ENCODE measurements at regions not wholly inside any gene's neighbourhood (a gene's known extent, or its start where the extent isn't known, plus 50 kb on each side); places are given as distances from the start of the nearest gene placed in this dataset.

DNA sequence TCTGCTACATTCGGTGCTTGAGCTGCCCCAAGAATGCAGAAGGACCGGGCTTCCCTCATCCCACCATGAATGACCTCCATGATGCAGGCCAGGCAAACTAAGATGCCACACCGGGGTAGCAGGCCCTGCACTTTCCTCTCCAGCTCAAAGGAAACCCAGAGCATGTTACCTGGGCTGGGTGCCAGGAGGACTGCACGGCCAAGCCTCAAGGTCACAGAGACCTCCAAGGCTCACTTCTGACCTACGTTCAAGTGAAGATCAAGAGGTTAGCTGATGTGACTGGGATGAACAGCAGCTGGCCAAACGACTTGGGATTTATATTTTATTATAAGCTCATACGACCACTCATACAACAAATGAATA lies 501.8 kb downstream of the CD83 start:
- no peak for TF ChIP-seq TAF1 (IDR thresholded peaks at IDR 0.05; ENCODE audit: low read depth)
- TF ChIP-seq EP300 (conservative IDR thresholded peaks at IDR 0.05; ENCODE audit: poor library complexity, severe bottlenecking): no peak
- TF ChIP-seq POLR2AphosphoS5 (IDR thresholded peaks at IDR 0.05): no peak
- TF ChIP-seq, protein P1, sequence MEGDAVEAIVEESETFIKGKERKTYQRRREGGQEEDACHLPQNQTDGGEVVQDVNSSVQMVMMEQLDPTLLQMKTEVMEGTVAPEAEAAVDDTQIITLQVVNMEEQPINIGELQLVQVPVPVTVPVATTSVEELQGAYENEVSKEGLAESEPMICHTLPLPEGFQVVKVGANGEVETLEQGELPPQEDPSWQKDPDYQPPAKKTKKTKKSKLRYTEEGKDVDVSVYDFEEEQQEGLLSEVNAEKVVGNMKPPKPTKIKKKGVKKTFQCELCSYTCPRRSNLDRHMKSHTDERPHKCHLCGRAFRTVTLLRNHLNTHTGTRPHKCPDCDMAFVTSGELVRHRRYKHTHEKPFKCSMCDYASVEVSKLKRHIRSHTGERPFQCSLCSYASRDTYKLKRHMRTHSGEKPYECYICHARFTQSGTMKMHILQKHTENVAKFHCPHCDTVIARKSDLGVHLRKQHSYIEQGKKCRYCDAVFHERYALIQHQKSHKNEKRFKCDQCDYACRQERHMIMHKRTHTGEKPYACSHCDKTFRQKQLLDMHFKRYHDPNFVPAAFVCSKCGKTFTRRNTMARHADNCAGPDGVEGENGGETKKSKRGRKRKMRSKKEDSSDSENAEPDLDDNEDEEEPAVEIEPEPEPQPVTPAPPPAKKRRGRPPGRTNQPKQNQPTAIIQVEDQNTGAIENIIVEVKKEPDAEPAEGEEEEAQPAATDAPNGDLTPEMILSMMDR (IDR thresholded peaks at IDR 0.05; ENCODE audit: poor library complexity, severe bottlenecking): no peak
- no peak for TF ChIP-seq EZH2 (IDR thresholded peaks at IDR 0.05; ENCODE audit: borderline replicate concordance, insufficient read depth, low read length, poor library complexity, severe bottlenecking)
- TF ChIP-seq, protein P2, sequence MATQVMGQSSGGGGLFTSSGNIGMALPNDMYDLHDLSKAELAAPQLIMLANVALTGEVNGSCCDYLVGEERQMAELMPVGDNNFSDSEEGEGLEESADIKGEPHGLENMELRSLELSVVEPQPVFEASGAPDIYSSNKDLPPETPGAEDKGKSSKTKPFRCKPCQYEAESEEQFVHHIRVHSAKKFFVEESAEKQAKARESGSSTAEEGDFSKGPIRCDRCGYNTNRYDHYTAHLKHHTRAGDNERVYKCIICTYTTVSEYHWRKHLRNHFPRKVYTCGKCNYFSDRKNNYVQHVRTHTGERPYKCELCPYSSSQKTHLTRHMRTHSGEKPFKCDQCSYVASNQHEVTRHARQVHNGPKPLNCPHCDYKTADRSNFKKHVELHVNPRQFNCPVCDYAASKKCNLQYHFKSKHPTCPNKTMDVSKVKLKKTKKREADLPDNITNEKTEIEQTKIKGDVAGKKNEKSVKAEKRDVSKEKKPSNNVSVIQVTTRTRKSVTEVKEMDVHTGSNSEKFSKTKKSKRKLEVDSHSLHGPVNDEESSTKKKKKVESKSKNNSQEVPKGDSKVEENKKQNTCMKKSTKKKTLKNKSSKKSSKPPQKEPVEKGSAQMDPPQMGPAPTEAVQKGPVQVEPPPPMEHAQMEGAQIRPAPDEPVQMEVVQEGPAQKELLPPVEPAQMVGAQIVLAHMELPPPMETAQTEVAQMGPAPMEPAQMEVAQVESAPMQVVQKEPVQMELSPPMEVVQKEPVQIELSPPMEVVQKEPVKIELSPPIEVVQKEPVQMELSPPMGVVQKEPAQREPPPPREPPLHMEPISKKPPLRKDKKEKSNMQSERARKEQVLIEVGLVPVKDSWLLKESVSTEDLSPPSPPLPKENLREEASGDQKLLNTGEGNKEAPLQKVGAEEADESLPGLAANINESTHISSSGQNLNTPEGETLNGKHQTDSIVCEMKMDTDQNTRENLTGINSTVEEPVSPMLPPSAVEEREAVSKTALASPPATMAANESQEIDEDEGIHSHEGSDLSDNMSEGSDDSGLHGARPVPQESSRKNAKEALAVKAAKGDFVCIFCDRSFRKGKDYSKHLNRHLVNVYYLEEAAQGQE (IDR thresholded peaks at IDR 0.05; ENCODE audit: borderline replicate concordance): no peak
- no peak for TF ChIP-seq RAD21 (conservative IDR thresholded peaks at IDR 0.05)
